ENCODE measurements at regions not wholly inside any gene's neighbourhood (a gene's known extent, or its start where the extent isn't known, plus 50 kb on each side); places are given as distances from the start of the nearest gene placed in this dataset.

- no peak for TF ChIP-seq CUX1 (IDR thresholded peaks at IDR 0.05; ENCODE audit: insufficient replicate concordance, low read depth, low read length)
Observed at GRCh38 chr12:90712671-90713070, 242.3 kb downstream of the CCER1 start (continued).

GRCh38 chr12:90710711-90711110 is 244.3 kb downstream of the CCER1 start:
- H3K27ac ChIP-seq (ENCODE audit: control insufficient read depth, insufficient read depth) = no peak overlapping the region
- ChIA-PET SMC1A (ENCODE audit: uncharacterized antibody, unreplicated experiment) (no interaction called here), POLR2A (no interaction called here), CTCF (no interaction called here), RAD21 (ENCODE audit: unreplicated experiment) (no interaction called here)
- no peak for FAIRE-seq
- no peak overlapping the region for H3K4me3 ChIP-seq
- no TSS peak for BruUV-seq (replicated peaks)
- TF ChIP-seq YBX1 (IDR thresholded peaks at IDR 0.05) (no peak), TCF3 (IDR thresholded peaks at IDR 0.05; ENCODE audit: borderline replicate concordance, insufficient read depth, low read depth, low read length) (no peak), MTA2 (IDR thresholded peaks at IDR 0.05; ENCODE audit: low read depth) (no peak), ATF2 (IDR thresholded peaks at IDR 0.05; ENCODE audit: low read length) (no peak), E4F1 (IDR thresholded peaks at IDR 0.05; ENCODE audit: borderline replicate concordance, partially characterized antibody) (no peak)
- intact Hi-C loops (cut with micrococcal nuclease; ENCODE audit: unreplicated experiment) (no loop called here), in situ Hi-C loops (cut with MboI) (no loop called here)
- no peaks in the 10 kb centered on the region; a peak in 1 of 4 replicates for H3K27me3 ChIP-seq (replicated peaks in 1 of 2; ENCODE audit: control insufficient read depth in 2 of 2, insufficient read depth in 2 of 2, low read length in 1 of 2)
- H2AFZ ChIP-seq (ENCODE audit: control insufficient read depth, low read depth, low read length) = no peak overlapping the region
- H3K4me1 ChIP-seq (ENCODE audit: control insufficient read depth, insufficient read depth, low read length) = no peaks in the 10 kb centered on the region
- no peak overlapping the region for H3K9ac ChIP-seq (ENCODE audit: control insufficient read depth, insufficient read depth, low read length)
- DNase-seq (ENCODE audit: low read depth, low spot score) = no peak
- WGBS (ENCODE audit: insufficient coverage, insufficient replicate concordance, low lambda C conversion rate, missing lambda C conversion rate) = 30% methylated on average over 3 of the region's 3 CpGs
- no peak for ATAC-seq
- H3K36me3 ChIP-seq (ENCODE audit: control insufficient read depth in 2 of 2, insufficient read depth in 2 of 2, low read length in 1 of 2) = no peaks in the 10 kb centered on the region
- H3K9me3 ChIP-seq (replicated peaks; ENCODE audit: control insufficient read depth, insufficient read depth, low read length) = no peaks in the 10 kb centered on the region
- no peaks in the 10 kb centered on the region for H4K20me1 ChIP-seq (ENCODE audit: control insufficient read depth, insufficient read depth)
- H3K79me2 ChIP-seq (ENCODE audit: control insufficient read depth, insufficient read depth, low read length) = no peaks in the 10 kb centered on the region
- H3K4me2 ChIP-seq (ENCODE audit: control insufficient read depth, insufficient read depth) = no peak overlapping the region

All from GM12878 (cell line).